HCT116 (cell line): ENCODE measurements at regions not wholly inside any gene's neighbourhood (a gene's known extent, or its start where the extent isn't known, plus 50 kb on each side); places are given as distances from the start of the nearest gene placed in this dataset.

Experiments
- ATAC-seq: fragments of 200-7000 bp; cut with Tn5 transposase; 2 replicates; pipeline ENCODE4 v1.9.1; 2020; ENCODE audit warnings: mild to moderate bottlenecking, moderate library complexity
- BruUV-seq: library from RNA; stranded (reverse); fragments of 400-500 nt; replicated peaks from 2 replicates; lab custom pipeline; 2021; lab: Mats Ljungman, UMichigan
- CTCF ChIA-PET: fragments of 300-600 bp; sonication (Branson Sonifier 250); formaldehyde crosslinking; loops from one replicate; lab custom pipeline; 2021; ENCODE audit warnings: antibody characterized with exemption; lab: Charles Lee
- POLR2A ChIA-PET: fragments of 300-600, 350-600 bp; sonication (Branson Sonifier 250); formaldehyde crosslinking; loops from one replicate; lab custom pipeline; 2021; ENCODE audit warnings: antibody characterized with exemption; lab: Charles Lee
- RAD21 ChIA-PET, 2 experiments: fragments of 300-600 bp; sonication (Branson Sonifier 250); formaldehyde crosslinking; loops; one replicate each; lab custom pipeline; 2023; ENCODE audit warnings: low total read pairs in 2 of 2; ENCODE audit not compliant: uncharacterized antibody in 2 of 2, unreplicated experiment in 2 of 2, low non-redundant PET in 1 of 2; lab: Charles Lee
- DNase-seq: peaks from one replicate; pipeline ENCODE4 v3.0.0-alpha.2; 2010; ENCODE audit warnings: low read depth, low spot score
- H2AFZ ChIP-seq: fragments of 200-600 bp; shearing (Covaris generic), sonication (generic); 2 replicates; pipeline ENCODE4 v1.6.1; 2017; ENCODE audit warnings: low read depth, mixed run types, mixed read lengths, antibody characterized with exemption, low read length; ENCODE audit not compliant: poor library complexity, severe bottlenecking
- H3K27ac ChIP-seq: 2 replicates; pipeline ENCODE4 v1.5.1; 2012; ENCODE audit warnings: low read depth, low read length
- H3K27me3 ChIP-seq: fragments of 200-600 bp; sonication (generic); 2 replicates; pipeline ENCODE4 v1.6.1; 2016; ENCODE audit warnings: mixed run types, low read length, mixed read lengths; ENCODE audit not compliant: insufficient read depth
- H3K36me3 ChIP-seq, 2 experiments: fragments of 200-500 bp in 1 of 2; fragments of 200-600 bp in 1 of 2; sonication (Bioruptor generic) in 1 of 2; sonication (generic) in 1 of 2; 2 replicates each; pipeline versions ENCODE4 v1.5.1 to v1.6.1; 2014 to 2016; ENCODE audit warnings: low read length in 2 of 2, inconsistent platforms in 1 of 2, mixed read lengths in 1 of 2, mixed run types in 1 of 2; ENCODE audit not compliant: insufficient read depth in 2 of 2, control insufficient read depth in 1 of 2
- H3K4me1 ChIP-seq, 2 experiments: fragments of 200-600 bp in 1 of 2; sonication (generic) in 1 of 2; 2 replicates each; pipeline versions ENCODE4 v1.5.1 to v1.6.1; 2012 to 2017; ENCODE audit warnings: low read length in 2 of 2, inconsistent platforms in 1 of 2, mild to moderate bottlenecking in 1 of 2, mixed read lengths in 1 of 2, mixed run types in 1 of 2, moderate library complexity in 1 of 2; ENCODE audit not compliant: insufficient read depth in 2 of 2, control insufficient read depth in 1 of 2
- H3K4me2 ChIP-seq: fragments of 200-600 bp; sonication (generic); 2 replicates; pipeline ENCODE4 v1.6.1; 2017; ENCODE audit warnings: mixed run types, low read length, mixed read lengths
- H3K4me3 ChIP-seq, 2 experiments: fragments of 200-600 bp in 1 of 2; sonication (generic) in 1 of 2; replicated peaks in 1 of 2; 2 replicates each; pipeline ENCODE4 v1.5.1; 2011 to 2016; ENCODE audit warnings: low read length in 2 of 2, control low read depth in 1 of 2, low read depth in 1 of 2, mild to moderate bottlenecking in 1 of 2, mixed read lengths in 1 of 2, mixed run types in 1 of 2
- H3K79me2 ChIP-seq: fragments of 200-600 bp; sonication (generic); 2 replicates; pipeline ENCODE4 v1.6.1; 2017; ENCODE audit warnings: mild to moderate bottlenecking, mixed run types, low read length, moderate library complexity, mixed read lengths; ENCODE audit not compliant: insufficient read depth
- H3K9ac ChIP-seq: fragments of 200-600 bp; sonication (generic); 2 replicates; pipeline ENCODE4 v1.6.1; 2016; ENCODE audit warnings: low read length, mixed read lengths
- H3K9me2 ChIP-seq: fragments of 200-600 bp; sonication (generic), shearing (Covaris generic); 2 replicates; pipeline ENCODE4 v1.6.1; 2017; ENCODE audit warnings: mixed run types, mild to moderate bottlenecking, moderate library complexity; ENCODE audit not compliant: insufficient read depth
- H3K9me3 ChIP-seq, 2 experiments: fragments of 200-500 bp in 1 of 2; fragments of 200-600 bp in 1 of 2; sonication (Bioruptor generic) in 1 of 2; sonication (generic) in 1 of 2; 2 replicates each; pipeline ENCODE4 v1.6.1; 2014 to 2017; ENCODE audit warnings: low read length in 2 of 2, mixed read lengths in 2 of 2, inconsistent platforms in 1 of 2, low read depth in 1 of 2, mild to moderate bottlenecking in 1 of 2, mixed run types in 1 of 2, moderate library complexity in 1 of 2; ENCODE audit not compliant: control insufficient read depth in 1 of 2, insufficient read depth in 1 of 2
- H4K20me1 ChIP-seq: fragments of 200-600 bp; sonication (generic), shearing (Covaris generic); 2 replicates; pipeline ENCODE4 v1.6.1; 2017; ENCODE audit warnings: mixed run types, mild to moderate bottlenecking, moderate library complexity; ENCODE audit not compliant: insufficient read depth
- CBX3 ChIP-seq: IDR thresholded peaks from 2 replicates; pipeline ENCODE4 v1.6.1; 2012; ENCODE audit warnings: low read depth
- EGR1 ChIP-seq: IDR thresholded peaks from 2 replicates; pipeline ENCODE4 v1.6.1; 2012; ENCODE audit warnings: low read depth
- EZH2 ChIP-seq: fragments of 200-600 bp; sonication (generic); IDR thresholded peaks from 2 replicates; pipeline ENCODE4 v1.6.1; 2017; ENCODE audit warnings: antibody characterized with exemption, mixed run types
- EZH2phosphoT487 ChIP-seq: fragments of 200-600 bp; IDR thresholded peaks from 2 replicates; pipeline ENCODE4 v1.6.1; 2018; ENCODE audit warnings: antibody characterized with exemption, borderline replicate concordance
- JUND ChIP-seq: IDR thresholded peaks from 2 replicates; pipeline ENCODE4 v1.6.1; 2012
- POLR2AphosphoS5 ChIP-seq: IDR thresholded peaks from 2 replicates; pipeline ENCODE4 v1.6.1; 2011; ENCODE audit warnings: mild to moderate bottlenecking, low read depth, low read length, moderate library complexity
- RAD21 ChIP-seq: IDR thresholded peaks from 2 replicates; pipeline ENCODE4 v1.6.1; 2012; ENCODE audit warnings: low read depth, mild to moderate bottlenecking
- SIN3A ChIP-seq: IDR thresholded peaks from 2 replicates; pipeline ENCODE4 v1.6.1; 2012; ENCODE audit warnings: low read depth
- SP1 ChIP-seq: IDR thresholded peaks from 2 replicates; pipeline ENCODE4 v1.6.1; 2012; ENCODE audit warnings: low read depth
- TCF7L2 ChIP-seq: IDR thresholded peaks from 2 replicates; pipeline ENCODE4 v1.7.0; 2011; ENCODE audit warnings: borderline replicate concordance, inconsistent platforms; ENCODE audit not compliant: insufficient read depth, insufficient read length; ENCODE audit errors: extremely low read depth
- YY1 ChIP-seq: IDR thresholded peaks from 2 replicates; pipeline ENCODE4 v1.6.1; 2011; ENCODE audit warnings: low read length, low read depth, moderate library complexity, mild to moderate bottlenecking; ENCODE audit not compliant: insufficient replicate concordance; ENCODE audit errors: extremely low read depth
- ZBTB33 ChIP-seq: IDR thresholded peaks from 2 replicates; pipeline ENCODE4 v1.6.1; 2011; ENCODE audit warnings: mild to moderate bottlenecking, low read length, moderate library complexity; ENCODE audit not compliant: insufficient replicate concordance; ENCODE audit errors: extremely low read depth
- ZFX ChIP-seq: fragments of 450-650 bp; IDR thresholded peaks from 2 replicates; pipeline ENCODE4 v1.6.1; 2017
- ZNF274 ChIP-seq: fragments of 200-500 bp; sonication (Bioruptor generic); IDR thresholded peaks from 2 replicates; pipeline ENCODE4 v1.6.1; 2014; ENCODE audit warnings: mild to moderate bottlenecking, low read depth, low read length, inconsistent platforms
- intact Hi-C: fragments of 100-400 bp; cut with micrococcal nuclease; formaldehyde crosslinking; loops from 2 replicates; pipeline ENCODE4 v1.10.0; 2022
- TF ChIP-seq, protein P1 (sequence below): IDR thresholded peaks from 2 replicates; pipeline ENCODE4 v1.6.1; 2012

- no peaks in the 10 kb centered on the region for H3K27me3 ChIP-seq
- peaks cover 15 to 42% of the 10 kb centered on the region in 2 experiments; a peak in 2 of 4 replicates for H3K9me3 ChIP-seq
- no peak overlapping the region for H3K27ac ChIP-seq
- H3K4me2 ChIP-seq, result no peak overlapping the region
- DNase-seq, result no peak
- no peak overlapping the region for H3K9ac ChIP-seq
- no peaks in the 10 kb centered on the region for H3K9me2 ChIP-seq
- CTCF ChIA-PET, result no interaction called here
- H3K36me3 ChIP-seq, result no peaks in the 10 kb centered on the region
- no peak overlapping the region for H2AFZ ChIP-seq
- intact Hi-C loops, result no loop called here
- ATAC-seq, result no peak
- no peaks in the 10 kb centered on the region for H4K20me1 ChIP-seq
- RAD21 ChIA-PET, result no interaction called here
- POLR2A ChIA-PET, result no interaction called here
- no peaks in the 10 kb centered on the region for H3K79me2 ChIP-seq
- TF ChIP-seq ZBTB33 (no peak), YY1 (no peak), ZNF274 (no peak), POLR2AphosphoS5 (no peak), SIN3A (no peak), TCF7L2 (no peak), JUND (no peak), RAD21 (no peak), EZH2 (no peak), EGR1 (no peak), SP1 (no peak), CBX3 (no peak), EZH2phosphoT487 (no peak), ZFX (no peak)
- TF ChIP-seq, protein P1, sequence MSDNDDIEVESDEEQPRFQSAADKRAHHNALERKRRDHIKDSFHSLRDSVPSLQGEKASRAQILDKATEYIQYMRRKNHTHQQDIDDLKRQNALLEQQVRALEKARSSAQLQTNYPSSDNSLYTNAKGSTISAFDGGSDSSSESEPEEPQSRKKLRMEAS, result no peak
- TF ChIP-seq, all 23 proteins: peak for 0
- BruUV-seq, result no TSS peak
- no peaks in the 10 kb centered on the region for H3K4me1 ChIP-seq
- no peak overlapping the region for H3K4me3 ChIP-seq
Observed at GRCh38 chr19:28634019-28634328, 579.0 kb downstream of the UQCRFS1 start.
